BE2C (cell line): ENCODE measurements at regions not wholly inside any gene's neighbourhood (a gene's known extent, or its start where the extent isn't known, plus 50 kb on each side); places are given as distances from the start of the nearest gene placed in this dataset.

Source experiments
- DNase-seq: peaks from one replicate; pipeline ENCODE4 v3.0.0-alpha.2; 2020
- H3K27me3 ChIP-seq: fragments of 250-450 bp; sonication (Bioruptor Pico); 2 replicates; pipeline ENCODE4 v1.5.1; 2020; ENCODE audit warnings: mild to moderate bottlenecking
- H3K36me3 ChIP-seq: fragments of 250-450 bp; sonication (Bioruptor Pico); 2 replicates; pipeline ENCODE4 v1.5.1; 2020; ENCODE audit warnings: mild to moderate bottlenecking
- H3K4me1 ChIP-seq: fragments of 250-450 bp; sonication (Bioruptor Pico); 2 replicates; pipeline ENCODE4 v1.5.1; 2020
- H3K4me3 ChIP-seq: 2 replicates; pipeline ENCODE4 v1.5.1; 2011; ENCODE audit warnings: low read depth, low read length
- H3K9me3 ChIP-seq: fragments of 250-450 bp; sonication (Bioruptor Pico); 2 replicates; pipeline ENCODE4 v1.5.1; 2020
- TF ChIP-seq, protein P1 (sequence below): IDR thresholded peaks from 2 replicates; pipeline ENCODE4 v1.5.1; 2012; ENCODE audit warnings: mild to moderate bottlenecking, low read depth, low read length

DNA sequence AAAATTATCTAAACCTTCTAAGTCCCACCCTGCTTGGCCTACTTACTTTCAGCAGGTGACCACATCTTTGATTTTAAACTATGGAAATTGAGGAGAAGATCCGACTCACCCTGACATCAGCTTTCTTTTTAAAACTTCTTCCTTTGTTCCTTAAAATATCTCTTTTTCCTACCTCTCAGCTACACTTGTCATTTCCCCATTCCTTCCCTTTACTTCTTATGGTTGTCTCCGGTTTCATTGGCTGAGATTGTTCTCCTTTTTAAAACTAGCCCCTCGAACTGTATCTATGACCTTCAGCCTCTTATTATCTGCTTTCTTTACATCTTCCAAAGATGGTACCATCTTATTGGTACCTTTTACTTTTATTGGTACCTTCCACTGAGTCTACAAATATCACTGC is 87.8 kb upstream of the NRIP1 start:
- no peak for DNase-seq
- H3K36me3 ChIP-seq = no peaks in the 10 kb centered on the region
- no peaks in the 10 kb centered on the region; the same call in 1 of the 2 replicates for H3K4me1 ChIP-seq
- TF ChIP-seq, protein P1, sequence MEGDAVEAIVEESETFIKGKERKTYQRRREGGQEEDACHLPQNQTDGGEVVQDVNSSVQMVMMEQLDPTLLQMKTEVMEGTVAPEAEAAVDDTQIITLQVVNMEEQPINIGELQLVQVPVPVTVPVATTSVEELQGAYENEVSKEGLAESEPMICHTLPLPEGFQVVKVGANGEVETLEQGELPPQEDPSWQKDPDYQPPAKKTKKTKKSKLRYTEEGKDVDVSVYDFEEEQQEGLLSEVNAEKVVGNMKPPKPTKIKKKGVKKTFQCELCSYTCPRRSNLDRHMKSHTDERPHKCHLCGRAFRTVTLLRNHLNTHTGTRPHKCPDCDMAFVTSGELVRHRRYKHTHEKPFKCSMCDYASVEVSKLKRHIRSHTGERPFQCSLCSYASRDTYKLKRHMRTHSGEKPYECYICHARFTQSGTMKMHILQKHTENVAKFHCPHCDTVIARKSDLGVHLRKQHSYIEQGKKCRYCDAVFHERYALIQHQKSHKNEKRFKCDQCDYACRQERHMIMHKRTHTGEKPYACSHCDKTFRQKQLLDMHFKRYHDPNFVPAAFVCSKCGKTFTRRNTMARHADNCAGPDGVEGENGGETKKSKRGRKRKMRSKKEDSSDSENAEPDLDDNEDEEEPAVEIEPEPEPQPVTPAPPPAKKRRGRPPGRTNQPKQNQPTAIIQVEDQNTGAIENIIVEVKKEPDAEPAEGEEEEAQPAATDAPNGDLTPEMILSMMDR = no peak
- no peak overlapping the region for H3K4me3 ChIP-seq
- no peaks in the 10 kb centered on the region for H3K9me3 ChIP-seq
- no peaks in the 10 kb centered on the region for H3K27me3 ChIP-seq

DNA sequence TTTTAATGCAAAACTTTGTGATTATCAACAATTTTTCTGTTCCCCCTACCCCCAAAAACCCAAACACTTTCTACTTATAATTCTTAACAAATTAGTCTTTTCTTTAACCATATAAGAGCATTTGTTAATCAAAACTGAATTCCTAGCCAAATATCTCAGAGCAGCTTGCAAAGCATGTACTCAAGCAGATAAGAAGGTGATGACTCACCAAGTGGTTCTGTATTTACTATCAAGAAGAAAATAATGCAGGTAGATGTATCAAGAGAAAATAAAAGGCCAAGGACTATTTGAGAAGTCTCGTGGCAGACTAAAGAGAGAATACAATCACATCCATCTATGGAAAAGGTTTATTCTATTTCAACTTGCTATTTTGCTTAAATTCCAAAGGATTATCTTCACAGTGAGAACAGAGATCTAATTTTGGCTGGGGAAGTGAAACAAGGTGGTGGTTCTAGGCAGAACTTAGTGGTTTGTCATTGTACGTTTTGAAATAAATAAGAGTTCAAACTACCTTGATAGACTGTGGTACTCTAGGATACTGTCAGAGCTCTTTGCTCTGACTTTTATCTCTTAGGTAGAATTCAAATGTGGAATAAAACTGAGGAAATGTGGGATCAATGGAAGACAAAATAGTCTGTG is 94.7 kb upstream of the NRIP1 start:
- H3K4me3 ChIP-seq = no peak overlapping the region
- no peaks in the 10 kb centered on the region for H3K36me3 ChIP-seq
- no peaks in the 10 kb centered on the region for H3K9me3 ChIP-seq
- no peaks in the 10 kb centered on the region; the same call in 1 of the 2 replicates for H3K4me1 ChIP-seq
- TF ChIP-seq, protein P1 = no peak
- no peak for DNase-seq
- H3K27me3 ChIP-seq = no peaks in the 10 kb centered on the region

DNA sequence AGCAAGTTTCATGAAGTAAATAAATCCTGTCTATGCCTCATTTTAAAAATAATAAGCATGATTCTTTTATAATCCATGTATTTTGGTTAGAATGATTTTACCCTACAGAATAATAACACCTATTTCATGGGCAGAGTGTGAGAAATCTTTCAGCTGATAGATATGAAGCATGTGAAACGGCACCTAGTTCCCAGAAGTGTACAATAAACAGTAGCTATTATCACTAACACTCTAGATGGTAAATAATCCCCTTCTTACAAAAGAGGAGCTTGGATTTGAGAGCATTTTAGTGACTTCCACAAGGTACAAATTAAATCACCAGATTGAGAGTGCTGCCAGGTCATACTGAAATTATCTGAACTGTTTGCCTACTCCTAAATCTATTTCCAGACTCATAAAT is 95.3 kb upstream of the NRIP1 start:
- DNase-seq = no peak

DNA sequence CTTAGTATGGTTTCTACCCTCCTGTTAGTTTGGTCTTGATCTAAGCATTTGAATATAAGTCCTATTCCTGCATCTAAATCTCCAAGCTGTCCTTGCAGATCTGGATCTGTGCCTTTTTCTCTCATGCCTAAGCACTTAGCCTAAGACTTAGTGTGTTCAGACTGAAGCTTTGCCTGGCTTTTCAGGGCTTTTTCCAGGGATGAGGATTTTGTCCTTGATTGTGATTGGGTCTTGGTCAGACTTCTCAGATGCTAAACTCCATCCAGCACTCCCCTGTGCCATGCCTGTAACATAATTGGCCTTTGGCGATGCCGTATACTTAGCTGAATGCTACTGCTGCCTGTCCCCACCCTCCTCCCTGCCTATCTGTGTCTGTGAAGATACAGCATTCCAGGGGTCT is 98.1 kb upstream of the NRIP1 start:
- no peaks in the 10 kb centered on the region; the same call in 1 of the 2 replicates for H3K4me1 ChIP-seq
- no peaks in the 10 kb centered on the region for H3K36me3 ChIP-seq
- no peak overlapping the region for H3K4me3 ChIP-seq
- DNase-seq = no peak
- H3K9me3 ChIP-seq = no peaks in the 10 kb centered on the region
- TF ChIP-seq, protein P1 = no peak
- no peaks in the 10 kb centered on the region for H3K27me3 ChIP-seq

More for the DNA sequence above, 95.3 kb upstream of the NRIP1 start:
- no peaks in the 10 kb centered on the region; the same call in 1 of the 2 replicates for H3K4me1 ChIP-seq
- H3K27me3 ChIP-seq = no peaks in the 10 kb centered on the region
- no peak overlapping the region for H3K4me3 ChIP-seq
- TF ChIP-seq, protein P1 = no peak
- H3K36me3 ChIP-seq = no peaks in the 10 kb centered on the region
- H3K9me3 ChIP-seq = no peaks in the 10 kb centered on the region

DNA sequence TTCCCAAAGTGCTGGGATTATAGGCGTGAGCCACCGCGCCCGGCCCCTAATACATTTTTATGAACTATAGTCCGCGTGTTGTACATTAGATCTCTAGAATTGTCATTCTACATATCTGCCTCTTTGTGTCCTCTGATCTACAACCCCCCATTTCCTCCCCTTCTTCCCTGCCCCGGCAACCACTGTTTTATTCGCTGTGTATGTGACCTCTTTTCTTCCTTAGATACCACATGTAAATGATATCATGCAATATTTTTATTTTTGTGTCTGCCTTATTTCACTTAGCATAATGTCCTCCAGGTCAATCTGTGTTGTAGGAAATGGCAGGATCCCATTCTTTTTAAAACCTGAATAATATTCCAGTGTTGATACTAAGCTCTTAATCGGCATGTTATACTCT is 99.5 kb upstream of the NRIP1 start:
- Histone ChIP-seq H3K27me3 (no peaks in the 10 kb centered on the region), H3K36me3 (no peaks in the 10 kb centered on the region), H3K4me1 (no peaks in the 10 kb centered on the region; the same call in 1 of the 2 replicates), H3K4me3 (no peak overlapping the region), H3K9me3 (no peaks in the 10 kb centered on the region)
- TF ChIP-seq, protein P1 = no peak
- DNase-seq = no peak

DNA sequence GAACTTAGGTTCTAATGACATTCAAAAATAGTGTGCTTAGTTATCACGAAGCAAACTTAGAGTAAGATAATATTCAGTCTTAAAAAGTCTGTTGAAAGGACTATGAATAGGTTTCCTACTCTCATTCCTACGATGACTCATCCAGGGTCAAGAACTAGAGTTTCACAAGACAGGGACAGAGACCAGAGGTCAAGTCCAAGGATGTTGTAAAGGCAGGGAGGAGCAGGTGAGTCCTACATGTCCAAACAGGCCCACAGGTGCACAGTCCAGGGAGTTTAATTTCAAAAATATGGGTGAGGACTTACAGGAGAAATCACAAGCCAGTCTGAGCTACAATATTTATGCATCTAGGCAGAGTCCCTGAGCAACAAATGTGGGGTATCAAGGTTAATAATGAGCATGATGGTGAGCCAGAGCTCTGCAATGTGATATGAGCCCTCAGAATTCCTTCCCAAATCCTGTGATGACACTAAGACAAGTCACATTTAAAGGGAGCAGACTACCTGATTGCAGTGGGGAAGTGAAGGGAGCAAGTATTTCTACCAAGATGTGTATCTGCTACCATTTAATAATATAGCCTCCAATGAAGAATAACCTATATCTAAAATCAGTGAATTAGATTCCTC is 100.0 kb upstream of the NRIP1 start:
- no peaks in the 10 kb centered on the region for H3K27me3 ChIP-seq
- TF ChIP-seq, protein P1 = no peak
- DNase-seq = no peak
- no peak overlapping the region for H3K4me3 ChIP-seq
- H3K4me1 ChIP-seq = no peaks in the 10 kb centered on the region; the same call in 1 of the 2 replicates
- H3K9me3 ChIP-seq = no peaks in the 10 kb centered on the region
- no peaks in the 10 kb centered on the region for H3K36me3 ChIP-seq
